Eye (tissue), 1 donor: ENCODE measurements at regions not wholly inside any gene's neighbourhood (a gene's known extent, or its start where the extent isn't known, plus 50 kb on each side); places are given as distances from the start of the nearest gene placed in this dataset.
"Not testable (repeated sequence)": the region's sequence is repeated elsewhere in the genome, so short reads cannot be mapped to it uniquely, and the experiment has no call there.

Experiments used
- DNase-seq: peaks from one replicate; pipeline ENCODE4 v3.0.0-alpha.2; 2015

DNA sequence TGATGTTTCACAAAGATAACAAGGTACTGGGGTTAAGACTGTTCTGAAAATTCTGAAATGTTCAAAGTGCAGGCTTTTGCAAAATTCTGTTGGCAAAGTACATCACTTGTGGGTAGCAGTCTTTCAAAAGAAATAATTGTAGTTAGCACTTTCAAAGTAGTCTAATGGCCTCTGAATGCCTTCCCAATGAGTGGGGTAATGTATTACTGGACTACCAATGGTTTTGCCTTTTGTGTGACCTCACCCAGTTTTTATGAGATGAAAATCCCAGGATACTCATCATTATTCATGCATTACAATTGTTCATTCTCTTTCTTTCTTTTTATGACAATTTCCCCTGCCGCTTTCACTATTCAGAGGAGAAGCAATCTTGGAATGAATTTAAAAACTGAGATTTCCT, 686.1 kb downstream of the GLUD2 start:
- no peak for DNase-seq

DNA sequence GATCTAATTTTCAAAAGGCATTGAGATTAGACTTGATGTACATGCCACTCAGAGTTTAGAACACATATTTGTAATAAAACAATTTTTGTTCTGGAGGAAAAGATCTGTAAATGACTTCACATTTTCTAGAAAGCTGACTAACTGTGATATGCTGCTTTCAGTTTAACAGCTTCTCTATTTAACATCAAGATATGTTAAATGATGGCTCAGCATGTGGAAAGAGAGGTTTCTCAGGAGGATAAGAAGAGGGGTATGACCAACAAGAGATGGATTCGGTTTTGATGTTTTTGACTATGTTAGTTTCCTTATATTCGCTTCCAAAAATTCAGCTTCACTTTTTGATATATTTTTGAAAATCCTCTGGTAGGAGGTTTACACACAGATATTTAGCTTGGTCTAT, 698.7 kb downstream of the GLUD2 start:
- no peak for DNase-seq

DNA sequence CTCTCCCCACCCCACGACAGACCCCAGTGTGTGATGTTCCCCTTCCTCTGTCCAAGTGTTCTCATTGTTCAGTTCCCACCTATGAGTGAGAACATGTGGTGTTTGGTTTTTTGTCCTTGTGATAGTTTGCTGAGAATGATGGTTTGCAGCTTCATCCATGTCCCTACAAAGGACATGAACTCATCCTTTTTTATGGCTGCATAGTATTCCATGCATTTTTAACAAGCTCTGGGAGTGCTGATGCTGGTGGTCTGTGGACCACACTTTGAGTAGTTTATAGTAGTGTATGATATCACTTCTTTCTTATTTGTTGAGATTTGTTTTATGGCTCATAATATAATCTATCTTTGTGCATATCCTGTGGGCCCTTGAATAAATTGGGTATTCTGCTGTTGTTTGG, 706.2 kb downstream of the GLUD2 start:
- DNase-seq, result not testable (repeated sequence)

DNA sequence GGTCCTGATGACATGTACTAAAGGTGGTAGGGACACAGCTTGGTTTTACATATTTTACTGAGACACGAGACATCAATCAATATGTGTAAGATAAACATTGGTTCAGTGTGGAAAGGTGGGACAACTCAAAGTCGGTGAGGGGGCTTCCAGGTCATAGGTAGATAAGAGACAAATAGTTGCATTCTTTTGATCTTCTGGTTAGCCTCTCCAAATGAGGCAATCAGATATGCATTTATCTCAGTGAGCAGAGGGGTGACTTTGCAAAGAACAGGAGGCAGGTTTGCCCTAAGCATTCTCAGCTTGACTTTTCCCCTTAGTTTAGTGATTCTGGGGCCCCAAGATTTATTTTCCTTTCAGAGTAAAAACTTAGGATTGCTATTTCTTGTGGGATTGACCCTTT, 706.9 kb downstream of the GLUD2 start:
- DNase-seq, result no peak

DNA sequence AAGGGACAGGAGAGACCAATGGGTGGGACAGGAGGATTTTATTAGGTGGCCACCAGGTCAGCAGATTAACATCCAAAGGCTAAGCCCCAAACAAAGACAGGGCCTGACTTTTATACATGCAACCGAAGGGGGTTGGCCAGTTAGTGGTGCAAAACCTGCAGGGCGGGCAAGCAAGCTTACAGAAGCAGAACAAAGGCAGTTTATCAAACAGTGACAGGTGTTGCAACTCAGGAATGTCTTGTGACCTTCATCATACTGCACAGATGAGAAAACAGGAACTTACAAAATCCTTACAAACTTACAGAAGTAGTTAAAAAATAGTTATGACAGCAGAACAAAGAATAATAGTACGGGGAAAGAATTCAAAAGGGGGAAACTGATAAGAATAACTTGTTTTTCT, 708.1 kb downstream of the GLUD2 start:
- no peak for DNase-seq

DNA sequence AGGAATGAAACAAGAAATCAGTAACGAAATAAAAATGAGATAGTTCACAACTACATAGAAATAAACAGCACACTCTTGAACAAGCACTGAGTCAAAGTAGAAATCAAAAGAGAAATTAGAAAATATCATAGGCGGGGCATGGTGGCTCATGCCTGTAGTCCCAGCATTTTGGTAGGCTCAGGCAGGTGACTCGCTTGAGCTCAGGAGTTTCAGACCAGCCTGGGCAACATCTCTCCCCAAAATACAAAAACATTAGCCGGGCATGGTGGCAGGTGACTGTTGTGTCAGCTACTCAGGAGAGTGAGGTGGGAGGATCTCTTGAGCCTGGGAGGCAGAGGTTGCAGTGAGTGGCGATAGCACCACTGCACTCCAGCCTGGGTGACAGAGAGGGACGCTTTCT, 714.4 kb downstream of the GLUD2 start:
- no peak for DNase-seq

DNA sequence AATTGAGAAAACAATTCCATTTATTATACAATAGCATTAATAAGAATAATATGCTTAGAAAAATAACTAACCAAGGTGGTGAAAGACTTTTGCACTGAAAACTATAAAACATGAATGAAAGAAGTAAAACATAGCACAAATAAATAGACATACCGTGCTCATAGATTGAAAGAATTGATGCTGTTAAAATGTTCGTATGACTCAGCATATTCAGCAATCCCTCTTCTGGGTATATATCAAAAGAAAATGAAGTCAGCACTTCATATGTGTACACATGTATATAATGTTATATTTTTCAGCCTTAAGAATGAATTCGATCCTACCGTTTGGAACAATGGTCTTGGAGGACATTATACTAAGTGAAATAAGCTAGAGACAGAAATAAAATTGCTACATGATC, 716.3 kb downstream of the GLUD2 start:
- no peak for DNase-seq

DNA sequence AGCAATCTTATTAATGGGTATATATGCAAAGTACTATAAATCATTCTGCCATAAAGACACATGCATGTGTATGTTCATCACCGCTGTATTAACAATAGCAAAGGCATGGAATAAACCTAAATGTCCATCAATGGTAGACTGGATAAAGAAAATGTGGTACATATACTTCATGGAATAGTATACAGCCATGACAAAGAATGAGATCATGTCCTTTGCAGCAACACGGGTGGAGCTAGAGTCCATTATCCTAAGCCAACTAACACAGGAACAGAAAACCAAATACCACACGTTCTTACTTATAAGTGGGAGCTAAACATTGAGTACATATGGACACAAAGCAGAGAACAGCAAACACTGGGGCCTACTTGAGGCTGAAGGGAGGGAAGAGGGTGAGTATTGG, 720.8 kb downstream of the GLUD2 start:
- not testable (repeated sequence) for DNase-seq

DNA sequence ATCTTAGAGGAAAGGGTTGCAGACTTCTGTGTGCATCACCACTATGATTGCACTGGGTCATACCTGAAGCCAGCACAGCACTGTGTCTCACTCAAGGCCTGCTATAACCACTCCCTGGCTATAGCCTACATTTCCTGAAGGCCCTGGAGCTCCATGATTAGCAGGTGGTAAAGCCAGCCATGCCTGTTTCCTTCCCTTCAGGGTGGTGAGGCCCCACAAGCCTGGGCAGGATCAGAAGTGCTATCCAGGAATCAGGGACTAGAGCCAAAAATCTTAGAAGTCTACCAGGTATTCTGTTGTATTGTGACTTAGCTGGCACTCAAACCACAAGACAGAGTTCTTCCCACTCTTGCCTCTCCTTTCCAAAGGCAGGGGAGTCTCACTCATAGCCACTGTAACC, 734.6 kb downstream of the GLUD2 start:
- no peak for DNase-seq

DNA sequence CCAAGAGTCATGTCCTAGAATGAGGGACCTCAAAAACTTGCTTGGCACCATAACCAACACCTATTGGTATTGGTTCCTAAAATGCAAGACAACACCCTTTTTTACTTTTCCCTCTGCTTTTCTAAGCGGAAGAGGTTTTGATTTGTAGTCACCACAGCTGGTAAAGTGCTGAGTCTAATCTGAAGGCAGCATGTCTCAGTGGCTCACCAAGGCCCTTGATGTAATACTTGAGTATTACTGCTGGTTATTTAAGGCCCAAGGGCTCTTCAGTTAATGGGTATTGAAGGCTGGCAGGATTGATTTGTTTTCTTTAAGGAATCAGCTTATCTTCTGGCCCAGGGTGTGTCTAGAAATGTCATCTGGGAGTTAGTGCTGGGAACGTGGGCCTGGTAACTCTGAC, 735.1 kb downstream of the GLUD2 start:
- no peak for DNase-seq

DNA sequence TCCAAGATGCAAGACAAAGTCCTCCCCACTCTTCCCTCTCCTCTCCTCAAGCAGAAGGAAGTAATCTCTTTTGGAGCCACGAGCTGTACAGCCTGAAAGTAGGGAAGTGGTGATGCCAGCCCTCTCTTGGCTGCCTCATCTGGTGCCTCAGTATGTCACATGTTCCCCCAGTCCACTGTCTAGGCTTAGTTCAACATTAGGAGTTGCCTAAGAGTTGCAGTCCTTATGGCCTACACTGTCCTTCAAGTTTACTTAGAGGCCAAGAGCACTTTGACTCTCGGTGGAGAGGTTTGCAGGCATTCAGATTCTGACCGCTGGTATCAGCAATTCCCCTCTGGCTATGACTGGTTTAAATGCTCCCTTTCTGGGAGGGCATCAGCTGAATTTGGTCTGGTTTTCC, 735.6 kb downstream of the GLUD2 start:
- no peak for DNase-seq

DNA sequence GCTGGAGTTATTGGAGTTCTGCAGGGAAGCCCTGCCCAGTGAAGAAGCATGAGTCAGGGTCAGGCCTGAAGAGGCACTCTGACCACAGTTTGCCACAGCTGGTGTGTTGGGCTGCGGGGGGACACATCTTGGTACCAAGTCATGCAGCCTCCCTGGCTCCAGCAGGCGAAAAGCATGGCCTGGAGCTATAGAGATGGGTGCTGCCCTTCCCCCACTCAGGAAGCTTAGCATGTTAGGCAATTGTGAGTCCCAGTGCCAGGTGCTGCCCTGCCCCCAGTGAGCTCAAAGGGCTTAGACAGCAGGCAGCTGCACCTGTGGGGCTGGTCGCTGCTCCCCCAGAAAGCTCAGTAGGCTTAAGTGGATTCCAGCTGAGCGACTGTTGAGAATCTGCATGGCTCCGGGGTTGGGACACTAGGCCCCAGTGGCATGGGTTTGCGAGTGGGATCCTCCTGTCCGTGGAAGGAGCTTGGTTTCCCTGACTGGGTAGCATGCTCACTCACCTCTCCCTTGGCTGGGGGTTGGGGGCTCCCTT, 755.5 kb downstream of the GLUD2 start:
- DNase-seq, result no peak

DNA sequence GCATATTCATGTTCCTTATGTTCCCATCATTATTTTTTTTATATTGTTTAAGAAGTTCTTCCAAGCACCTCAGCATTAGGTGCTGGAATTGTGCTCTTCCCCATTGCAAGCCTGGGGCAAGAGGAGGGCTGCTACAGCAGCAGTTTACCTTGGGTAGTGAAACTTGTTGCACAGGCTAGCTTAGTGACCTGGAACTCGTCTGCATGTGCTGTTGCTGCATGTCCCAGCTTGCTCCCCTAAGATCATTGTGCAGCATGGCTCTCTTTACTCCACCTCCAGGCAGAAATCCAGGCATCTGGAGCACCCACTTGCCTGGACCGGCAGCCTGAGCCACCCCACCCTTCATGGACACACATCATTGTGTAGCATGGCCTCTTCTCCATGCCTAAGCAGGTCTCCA, 776.0 kb downstream of the GLUD2 start:
- no peak for DNase-seq

DNA sequence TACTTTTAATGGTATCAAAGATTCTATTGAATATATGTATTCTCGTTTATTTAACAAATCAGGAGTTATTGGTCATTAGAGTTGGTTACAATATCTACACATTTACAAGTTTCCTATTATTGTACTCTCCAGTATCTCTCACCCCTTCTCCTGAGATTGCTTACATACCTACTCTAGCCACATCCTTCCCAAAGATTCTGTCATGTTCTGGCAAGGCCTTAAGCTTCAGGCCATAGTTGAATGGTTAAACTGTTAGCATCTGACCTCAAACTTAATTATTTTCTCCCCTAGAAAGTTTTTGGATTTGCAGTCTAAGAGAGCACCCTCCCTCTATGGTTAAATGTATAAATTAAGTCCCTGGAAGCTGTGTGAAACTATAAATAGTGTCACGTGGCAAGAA, 784.2 kb downstream of the GLUD2 start:
- no peak for DNase-seq

DNA sequence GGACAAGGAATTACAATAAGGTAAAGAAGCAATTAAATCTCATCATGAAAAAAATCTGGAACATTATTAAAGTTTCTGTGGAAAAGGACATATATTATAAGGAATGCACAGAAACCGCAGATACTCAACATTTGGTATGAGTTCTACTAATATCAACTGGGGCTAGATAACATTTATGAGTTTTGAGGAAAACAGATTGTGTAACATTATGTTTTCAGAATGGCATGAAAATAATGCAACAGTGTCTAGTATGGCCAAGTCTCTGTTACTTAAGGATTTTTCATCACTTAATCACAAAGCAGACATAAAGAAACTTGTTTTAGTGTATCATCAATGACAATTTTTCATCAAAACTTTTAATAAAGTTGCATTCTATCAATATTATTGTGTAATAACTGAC, 785.0 kb downstream of the GLUD2 start:
- DNase-seq, result no peak

DNA sequence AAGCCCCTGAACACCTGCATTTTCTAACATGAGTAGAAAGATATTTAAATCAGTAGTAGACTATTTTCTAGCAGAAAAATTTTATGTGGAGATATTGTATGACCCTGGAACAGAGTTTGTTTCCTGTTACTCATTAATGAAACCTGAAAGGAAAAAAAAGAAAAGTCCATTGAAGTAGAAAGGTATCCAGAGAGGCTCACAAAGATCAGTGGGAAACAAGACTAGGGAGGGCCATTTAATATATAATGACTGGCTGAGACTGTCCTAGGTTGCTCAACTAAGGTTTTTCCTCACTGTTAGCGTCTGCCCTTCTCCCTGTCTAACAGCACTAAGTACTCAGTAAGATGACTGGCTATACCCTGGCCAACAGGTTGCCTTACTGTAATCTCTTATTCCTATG, 788.6 kb downstream of the GLUD2 start:
- DNase-seq, result no peak

DNA sequence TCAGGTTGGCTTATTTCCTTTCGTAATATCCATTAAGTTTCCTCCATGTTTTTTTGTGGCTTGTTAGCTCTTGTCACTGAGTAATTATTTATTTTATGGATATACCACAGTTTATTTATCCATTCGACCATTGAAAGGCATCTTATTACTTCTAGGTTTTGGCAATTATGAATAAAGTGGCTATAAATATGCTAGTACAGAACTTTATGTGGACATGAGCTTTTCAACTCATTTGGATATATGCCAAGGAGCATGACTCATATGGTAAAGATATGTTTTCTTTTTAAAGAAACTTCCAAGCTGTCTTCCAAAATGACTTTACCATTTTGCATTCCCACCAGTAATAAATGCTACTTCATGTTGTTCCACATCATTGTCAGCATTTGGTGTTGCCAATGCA, 803.6 kb downstream of the GLUD2 start:
- no peak for DNase-seq

DNA sequence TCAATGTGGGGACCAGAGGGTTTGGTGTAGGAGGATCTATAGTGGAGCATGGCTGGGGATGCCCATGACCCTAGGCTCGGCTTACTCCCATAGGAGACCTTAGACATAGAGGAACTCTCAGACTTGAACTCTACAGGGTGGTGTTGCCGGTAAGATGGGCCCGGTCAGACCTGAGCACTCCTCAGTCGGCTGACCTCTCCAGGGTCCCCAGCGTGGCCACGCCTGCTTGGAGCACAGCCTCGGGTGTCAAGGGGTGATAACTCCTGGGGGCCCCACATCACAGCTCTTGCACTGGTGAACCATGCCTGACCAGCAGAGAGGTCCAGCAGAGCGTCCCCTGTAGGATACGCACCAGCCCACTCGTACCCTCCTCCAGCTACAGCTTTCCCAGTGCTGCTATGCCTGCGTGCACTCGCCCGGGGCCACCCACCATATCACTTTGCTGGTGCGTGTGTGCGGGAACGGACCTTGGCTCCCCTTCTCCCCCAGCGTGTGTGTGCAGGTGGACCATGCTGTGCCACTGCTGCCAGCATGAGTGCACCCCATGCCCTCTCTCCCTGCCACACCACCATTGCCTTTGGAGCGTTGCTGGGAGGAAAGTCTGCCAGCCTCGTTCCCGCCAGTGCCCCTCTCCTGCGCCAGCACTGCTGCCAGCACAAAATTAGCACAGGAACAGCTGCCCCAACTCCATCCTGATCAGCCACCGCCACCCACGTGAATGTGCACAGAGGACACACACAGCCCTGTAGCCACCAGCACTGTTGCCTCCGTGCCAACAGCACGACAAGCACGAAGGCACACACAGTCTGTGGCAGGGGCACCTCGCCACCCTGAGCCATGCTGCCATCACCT, 806.6 kb downstream of the GLUD2 start:
- no peak for DNase-seq

DNA sequence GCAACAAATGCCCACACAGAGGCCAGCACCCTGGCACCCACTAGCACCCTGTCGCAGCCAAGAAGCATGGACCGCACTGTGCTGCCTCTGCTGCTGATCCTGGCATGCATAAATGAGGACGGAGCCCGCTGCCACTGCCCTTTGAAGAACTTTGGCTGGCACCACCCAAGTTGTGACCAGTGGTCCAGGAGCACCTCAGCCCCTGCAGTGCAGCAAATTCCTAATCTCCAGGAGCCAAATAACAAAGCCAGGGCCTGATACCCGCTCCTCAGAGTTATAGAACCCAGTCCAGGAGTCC, 807.2 kb downstream of the GLUD2 start:
- no peak for DNase-seq

DNA sequence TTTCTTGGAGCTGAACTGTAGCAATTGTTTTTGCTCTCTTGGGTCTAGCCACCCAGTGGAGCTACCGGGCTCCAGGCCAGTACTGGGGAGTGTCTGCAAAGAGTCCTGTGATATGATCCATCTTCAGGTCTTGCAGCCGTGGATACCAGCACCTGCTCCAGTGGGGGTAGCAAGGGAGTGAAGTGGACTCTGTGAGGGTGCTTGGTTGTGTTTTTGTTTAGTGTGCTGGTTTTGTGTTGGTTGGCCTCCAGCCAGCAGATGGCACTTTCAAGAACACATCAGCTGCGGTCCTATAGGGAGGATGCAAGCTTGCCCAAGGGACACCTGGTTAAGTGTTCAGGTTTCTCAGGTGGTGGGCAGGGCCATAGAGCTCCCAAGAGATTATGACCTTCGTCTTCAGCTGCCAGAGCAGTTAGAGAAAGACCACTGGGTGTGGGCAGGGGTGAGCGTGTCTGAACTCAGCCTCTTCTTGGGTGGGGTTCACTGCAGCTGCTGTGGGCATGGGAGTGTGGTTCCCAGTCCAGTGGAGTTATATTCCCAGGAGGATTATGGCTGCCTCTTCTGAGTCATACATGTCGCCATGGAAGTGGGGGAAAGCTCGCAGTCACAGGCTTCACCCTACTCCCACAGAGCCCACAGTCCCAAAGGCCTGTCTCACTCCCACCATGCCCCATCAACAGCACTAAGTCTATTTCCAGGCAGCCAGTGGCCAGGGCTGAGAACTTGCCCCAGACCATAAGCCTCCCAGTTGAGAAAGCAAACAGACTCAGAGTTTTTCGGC, 811.6 kb downstream of the GLUD2 start:
- no peak for DNase-seq

DNA sequence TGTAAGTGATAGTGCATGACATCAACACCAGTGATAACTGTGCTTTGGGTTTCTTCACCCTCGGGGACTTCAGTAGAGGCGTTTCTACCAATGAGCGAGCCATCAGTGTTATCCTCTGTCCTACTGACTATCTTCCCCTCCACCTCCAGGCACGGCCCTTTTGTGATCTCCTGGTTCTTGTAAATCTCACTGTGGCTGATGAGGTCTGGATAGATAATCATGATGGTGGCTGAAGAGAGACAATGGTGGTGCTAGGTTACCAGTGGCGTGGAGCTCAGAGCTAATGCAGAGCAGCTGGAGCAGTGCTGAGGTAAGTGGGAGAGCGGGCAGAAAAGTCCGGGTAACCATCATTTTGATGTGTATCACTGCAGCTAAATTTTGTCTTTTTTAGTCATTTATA, 816.6 kb downstream of the GLUD2 start:
- DNase-seq, result no peak

DNA sequence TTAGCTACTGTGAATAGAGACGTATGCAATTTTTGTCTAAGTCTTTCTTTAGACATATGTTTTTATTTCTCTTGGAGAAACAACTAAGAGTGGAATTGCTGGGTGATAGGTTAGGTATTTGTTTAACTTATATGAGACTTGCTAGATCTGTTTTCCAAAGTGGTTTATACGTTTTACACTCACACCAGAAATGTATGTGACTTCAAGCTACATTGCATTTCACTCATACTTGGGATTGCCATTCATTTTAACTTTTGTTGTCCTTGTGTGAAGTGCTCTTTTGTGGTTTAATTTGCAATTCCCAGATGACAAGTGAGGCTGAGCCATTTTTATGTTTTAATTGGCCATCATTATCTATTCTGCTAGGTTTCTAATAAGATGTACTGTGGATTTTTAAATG, 817.2 kb downstream of the GLUD2 start:
- DNase-seq, result no peak

DNA sequence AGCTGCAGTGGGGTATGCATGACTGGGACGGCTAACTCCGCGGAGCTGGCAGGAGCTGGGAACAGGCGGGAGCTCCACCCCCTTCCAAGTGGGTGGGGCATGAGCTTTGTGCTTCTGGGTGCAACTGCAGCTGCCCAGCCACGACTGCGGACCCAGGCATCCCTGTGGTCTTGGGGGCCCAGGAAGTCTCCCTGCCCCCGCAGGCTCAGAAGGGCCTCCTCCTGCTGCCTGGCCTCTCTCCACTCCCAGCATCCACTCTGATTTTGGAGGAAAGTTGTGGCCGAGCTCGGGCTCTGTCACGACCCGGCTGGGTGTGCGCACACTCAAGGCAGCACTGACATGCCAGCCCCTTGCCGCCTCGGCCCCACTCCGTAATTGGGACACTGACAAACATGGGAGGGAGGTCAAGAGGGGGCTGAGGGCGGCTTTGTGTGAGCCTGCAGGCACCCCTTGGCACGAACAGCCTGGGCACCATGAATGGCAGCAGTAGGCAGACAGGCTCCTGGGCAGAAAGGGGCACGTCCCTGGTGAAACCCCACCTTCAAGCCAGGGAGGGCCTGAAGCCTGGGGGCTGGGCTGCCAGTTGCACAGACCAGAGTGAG, 822.6 kb downstream of the GLUD2 start:
- DNase-seq, result no peak

DNA sequence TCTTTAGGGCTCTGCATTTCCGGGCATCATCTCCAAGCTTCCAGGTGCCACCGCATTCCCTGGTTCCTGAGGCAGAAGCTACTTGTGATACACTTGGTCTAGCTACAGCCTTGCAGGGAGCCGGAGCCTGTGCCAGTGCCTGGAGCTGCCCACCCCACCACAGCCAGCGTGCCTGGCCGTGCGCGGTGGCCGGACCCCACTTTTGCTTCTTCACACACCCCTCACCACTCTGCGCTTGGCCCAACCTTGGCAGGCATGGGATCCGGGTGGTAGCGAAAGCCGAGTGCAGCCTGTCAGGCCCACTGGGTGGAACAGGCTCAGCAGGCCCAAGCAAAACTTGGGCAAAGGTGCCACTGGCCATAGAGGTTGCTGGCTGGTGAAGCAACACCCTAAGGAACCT, 823.7 kb downstream of the GLUD2 start:
- DNase-seq, result no peak
